ENCODE measurements at regions not wholly inside any gene's neighbourhood (a gene's known extent, or its start where the extent isn't known, plus 50 kb on each side); places are given as distances from the start of the nearest gene placed in this dataset.
"Not testable (repeated sequence)": the region's sequence is repeated elsewhere in the genome, so short reads cannot be mapped to it uniquely, and the experiment has no call there.

GRCh38 chr16:29148131-29148691 is 163.4 kb downstream of the LAT start:
- Histone ChIP-seq H3K9me3 (no peaks in the 10 kb centered on the region), H3K27me3 (no peaks in the 10 kb centered on the region), H3K4me1 (no peaks in the 10 kb centered on the region), H3K4me3 (no peak overlapping the region), H3K27ac (no peak overlapping the region), H3K36me3 (no peaks in the 10 kb centered on the region)
- TF ChIP-seq EP300 (IDR thresholded peaks at IDR 0.05; ENCODE audit: low read depth) (no peak), CTCF (IDR thresholded peaks at IDR 0.05) (no peak), POLR2A (IDR thresholded peaks at IDR 0.05) (no peak), POLR2AphosphoS5 (IDR thresholded peaks at IDR 0.05) (no peak)
- no peak for DNase-seq
- intact Hi-C loops (cut with DNase I; ENCODE audit: low total_unique reads) (loop anchor here (5.0 kb wide), 1 partner anchor 1204 kb away; no protein-coding TSS in a partner anchor), in situ Hi-C loops (cut with MboI; ENCODE audit: low pct_ligation_motif_present in 1 of 4, low pct_unique_long_range_greater_than_20kb in 1 of 4, low sequenced_read_pairs in 3 of 4) (no loop called here)
- 67% methylated on average over 7 of the region's 15 CpGs; no CpG with 5 or more reads in 1 of the 2 donors for WGBS, 2 donors (ENCODE audit: low coverage in 1 of 2)

- WGBS, 2 donors (ENCODE audit: low coverage in 1 of 2): 84% methylated on average over 9 of the region's 10 CpGs; no CpG with 5 or more reads in 1 of the 2 donors
- DNase-seq; in situ Hi-C loops (cut with MboI; ENCODE audit: low pct_ligation_motif_present in 1 of 4, low pct_unique_long_range_greater_than_20kb in 1 of 4, low sequenced_read_pairs in 3 of 4); H3K36me3 ChIP-seq; H3K27ac ChIP-seq; H3K4me3 ChIP-seq; H3K4me1 ChIP-seq; H3K9me3 ChIP-seq; H3K27me3 ChIP-seq: not testable (repeated sequence)
- intact Hi-C loops (cut with DNase I; ENCODE audit: low total_unique reads): loop anchor here (5.0 kb wide), 1 partner anchor 1205 kb away; no protein-coding TSS in a partner anchor
These were observed 162.9 kb downstream of the LAT start for GRCh38 chr16:29147710-29148109.

GRCh38 chr16:29146808-29147643 is 162.2 kb downstream of the LAT start:
- H3K4me1 ChIP-seq; H3K9me3 ChIP-seq; H3K36me3 ChIP-seq; H3K27ac ChIP-seq; H3K27me3 ChIP-seq; in situ Hi-C loops (cut with MboI; ENCODE audit: low pct_ligation_motif_present in 1 of 4, low pct_unique_long_range_greater_than_20kb in 1 of 4, low sequenced_read_pairs in 3 of 4); H3K4me3 ChIP-seq; DNase-seq: not testable (repeated sequence)
- intact Hi-C loops (cut with DNase I; ENCODE audit: low total_unique reads): loop anchor here (5.0 kb wide), 1 partner anchor 1205 kb away; no protein-coding TSS in a partner anchor
- WGBS, 2 donors (ENCODE audit: low coverage in 1 of 2): 96% methylated on average over 8 of the region's 11 CpGs; no CpG with 5 or more reads in 1 of the 2 donors

GRCh38 chr16:29146266-29146665 is 161.4 kb downstream of the LAT start:
- Histone ChIP-seq H3K4me1 (no peaks in the 10 kb centered on the region), H3K27me3 (no peaks in the 10 kb centered on the region), H3K9me3 (no peaks in the 10 kb centered on the region), H3K27ac (no peak overlapping the region), H3K36me3 (no peaks in the 10 kb centered on the region), H3K4me3 (no peak overlapping the region)
- no peak for DNase-seq
- TF ChIP-seq CTCF (IDR thresholded peaks at IDR 0.05) (no peak), POLR2A (IDR thresholded peaks at IDR 0.05) (no peak), EP300 (IDR thresholded peaks at IDR 0.05; ENCODE audit: low read depth) (no peak), POLR2AphosphoS5 (IDR thresholded peaks at IDR 0.05) (no peak)
- intact Hi-C loops (cut with DNase I; ENCODE audit: low total_unique reads): loop anchor here (5.0 kb wide), 1 partner anchor 1206 kb away; no protein-coding TSS in a partner anchor
- 91% methylated on average over 15 of the region's 15 CpGs; no CpG with 5 or more reads in 1 of the 2 donors for WGBS, 2 donors (ENCODE audit: low coverage in 1 of 2)
- in situ Hi-C loops (cut with MboI; ENCODE audit: low pct_ligation_motif_present in 1 of 4, low pct_unique_long_range_greater_than_20kb in 1 of 4, low sequenced_read_pairs in 3 of 4): no loop called here

- DNase-seq: not testable (repeated sequence)
These were observed 160.8 kb downstream of the LAT start for GRCh38 chr16:29145486-29146225.

GRCh38 chr16:29145086-29145485 is 160.2 kb downstream of the LAT start:
- intact Hi-C loops (cut with DNase I; ENCODE audit: low total_unique reads): loop anchor here (5.0 kb wide), 1 partner anchor 1207 kb away; no protein-coding TSS in a partner anchor
- DNase-seq; H3K4me1 ChIP-seq; in situ Hi-C loops (cut with MboI; ENCODE audit: low pct_ligation_motif_present in 1 of 4, low pct_unique_long_range_greater_than_20kb in 1 of 4, low sequenced_read_pairs in 3 of 4); H3K27me3 ChIP-seq; H3K9me3 ChIP-seq; H3K36me3 ChIP-seq; H3K27ac ChIP-seq; H3K4me3 ChIP-seq: not testable (repeated sequence)
- 96% methylated on average over 10 of the region's 12 CpGs; no CpG with 5 or more reads in 1 of the 2 donors for WGBS, 2 donors (ENCODE audit: low coverage in 1 of 2)

More at GRCh38 chr16:29145486-29146225, 160.8 kb downstream of the LAT start:
- H3K27ac ChIP-seq; H3K4me3 ChIP-seq; H3K27me3 ChIP-seq; H3K9me3 ChIP-seq; in situ Hi-C loops (cut with MboI; ENCODE audit: low pct_ligation_motif_present in 1 of 4, low pct_unique_long_range_greater_than_20kb in 1 of 4, low sequenced_read_pairs in 3 of 4); H3K36me3 ChIP-seq; H3K4me1 ChIP-seq: not testable (repeated sequence)
- intact Hi-C loops (cut with DNase I; ENCODE audit: low total_unique reads): loop anchor here (5.0 kb wide), 1 partner anchor 1207 kb away; no protein-coding TSS in a partner anchor
- WGBS, 2 donors (ENCODE audit: low coverage in 1 of 2): 93% methylated on average over 15 of the region's 15 CpGs; no CpG with 5 or more reads in 1 of the 2 donors

- WGBS, 2 donors (ENCODE audit: low coverage in 1 of 2): 87% methylated on average over 5 of the region's 15 CpGs; no CpG with 5 or more reads in 1 of the 2 donors
These were observed 159.8 kb downstream of the LAT start for GRCh38 chr16:29144669-29145062.

More at GRCh38 chr16:29144669-29145062, 159.8 kb downstream of the LAT start:
- H3K9me3 ChIP-seq; H3K27me3 ChIP-seq; in situ Hi-C loops (cut with MboI; ENCODE audit: low pct_ligation_motif_present in 1 of 4, low pct_unique_long_range_greater_than_20kb in 1 of 4, low sequenced_read_pairs in 3 of 4); H3K4me1 ChIP-seq; DNase-seq; H3K36me3 ChIP-seq; H3K27ac ChIP-seq; H3K4me3 ChIP-seq: not testable (repeated sequence)
- intact Hi-C loops (cut with DNase I; ENCODE audit: low total_unique reads): loop anchor here (5.0 kb wide), 1 partner anchor 1208 kb away; no protein-coding TSS in a partner anchor

Measured in transverse colon (tissue), 4 donors.